IMR-90 (cell line): ENCODE measurements at regions not wholly inside any gene's neighbourhood (a gene's known extent, or its start where the extent isn't known, plus 50 kb on each side); places are given as distances from the start of the nearest gene placed in this dataset.

Experiments
- BHLHE40 ChIP-seq: fragments of 150-350 bp; IDR thresholded peaks from 2 replicates; pipeline ENCODE4 v1.6.1; 2016; ENCODE audit warnings: mild to moderate bottlenecking, low read depth, low read length
- CEBPB ChIP-seq: IDR thresholded peaks from 2 replicates; pipeline ENCODE4 v1.6.1; 2012; ENCODE audit warnings: low read depth, low read length, improper control_type of control experiment
- CHD1 ChIP-seq: IDR thresholded peaks from 2 replicates; pipeline ENCODE4 v1.6.1; 2012; ENCODE audit warnings: low read depth, low read length, improper control_type of control experiment
- CTCF ChIP-seq: conservative IDR thresholded peaks from 2 replicates; pipeline ENCODE4 v1.5.1; 2012; ENCODE audit warnings: mild to moderate bottlenecking, low read depth, low read length, improper control_type of control experiment
- ELK1 ChIP-seq: fragments of 150-350 bp; IDR thresholded peaks from 2 replicates; pipeline ENCODE4 v1.6.1; 2016; ENCODE audit warnings: low read depth, mild to moderate bottlenecking, low read length, moderate library complexity, borderline replicate concordance
- FOS ChIP-seq: fragments of 150-350 bp; IDR thresholded peaks from 2 replicates; pipeline ENCODE4 v1.6.1; 2016; ENCODE audit warnings: low read depth, low read length
- MAFK ChIP-seq: IDR thresholded peaks from 2 replicates; pipeline ENCODE4 v1.6.1; 2012; ENCODE audit warnings: low read depth, low read length, improper control_type of control experiment
- MXI1 ChIP-seq: IDR thresholded peaks from 2 replicates; pipeline ENCODE4 v1.6.1; 2012; ENCODE audit warnings: low read depth, mild to moderate bottlenecking, low read length, moderate library complexity, borderline replicate concordance
- POLR2A ChIP-seq: IDR thresholded peaks from 2 replicates; pipeline ENCODE4 v1.6.1; 2012; ENCODE audit warnings: mild to moderate bottlenecking, low read depth, low read length
- RAD21 ChIP-seq: IDR thresholded peaks from 2 replicates; pipeline ENCODE4 v1.6.1; 2012; ENCODE audit warnings: low read length, improper control_type of control experiment
- RFX5 ChIP-seq: IDR thresholded peaks from 2 replicates; pipeline ENCODE4 v1.8.0; 2012; ENCODE audit warnings: low read depth, mild to moderate bottlenecking, low read length, moderate library complexity
- USF2 ChIP-seq: fragments of 150-350 bp; IDR thresholded peaks from 2 replicates; pipeline ENCODE4 v1.6.1; 2017; ENCODE audit warnings: mild to moderate bottlenecking, antibody characterized with exemption, low read length, low read depth

- no peak for TF ChIP-seq USF2
- TF ChIP-seq ELK1: no peak
- TF ChIP-seq CTCF: no peak
- TF ChIP-seq BHLHE40: no peak
- no peak for TF ChIP-seq CEBPB
- no peak for TF ChIP-seq MXI1
- TF ChIP-seq POLR2A: no peak
- no peak for TF ChIP-seq RFX5
- TF ChIP-seq FOS: no peak
- TF ChIP-seq CHD1: no peak
- no peak for TF ChIP-seq RAD21
- TF ChIP-seq MAFK: no peak
These were observed 585.0 kb downstream of the BCL11A start for GRCh38 chr2:59968441-59968840.
